Neural cell (in vitro differentiated cells): ENCODE measurements at regions not wholly inside any gene's neighbourhood (a gene's known extent, or its start where the extent isn't known, plus 50 kb on each side); places are given as distances from the start of the nearest gene placed in this dataset.

Source experiments
- H2AFZ ChIP-seq: fragments of 200-600, 300-800 bp; sonication (generic), shearing (Covaris generic); 2 replicates; pipeline ENCODE4 v1.6.0; 2014; ENCODE audit warnings: low read depth, mild to moderate bottlenecking, antibody characterized with exemption, low read length, moderate library complexity
- H3F3A ChIP-seq: fragments of 200-600 bp; shearing (Covaris generic); 2 replicates; pipeline ENCODE4 v1.6.1; 2016; ENCODE audit warnings: mild to moderate bottlenecking, moderate library complexity, mixed read lengths, antibody characterized with exemption, low read length; ENCODE audit not compliant: insufficient read depth, poor library complexity, severe bottlenecking
- H3K27ac ChIP-seq: fragments of 200-600, 300-800 bp; sonication (generic), shearing (Covaris generic); 2 replicates; pipeline ENCODE4 v1.5.1; 2014; ENCODE audit warnings: mild to moderate bottlenecking, low read length, moderate library complexity
- H3K27me3 ChIP-seq: fragments of 300-800, 200-600 bp; sonication (generic), shearing (Covaris generic); 2 replicates; pipeline ENCODE4 v1.6.0; 2014; ENCODE audit warnings: mild to moderate bottlenecking, low read depth, low read length, moderate library complexity; ENCODE audit not compliant: insufficient read depth
- H3K36me3 ChIP-seq: fragments of 300-800, 200-600 bp; sonication (generic), shearing (Covaris generic); 2 replicates; pipeline ENCODE4 v1.5.1; 2014; ENCODE audit warnings: mild to moderate bottlenecking, antibody characterized with exemption, low read length, moderate library complexity; ENCODE audit not compliant: insufficient read depth
- H3K4me2 ChIP-seq: fragments of 300-800, 200-600 bp; sonication (generic), shearing (Covaris generic); 2 replicates; pipeline ENCODE4 v1.6.0; 2014; ENCODE audit warnings: mild to moderate bottlenecking, low read length
- H3K4me3 ChIP-seq: fragments of 300-800, 200-600 bp; sonication (generic), shearing (Covaris generic); 2 replicates; pipeline ENCODE4 v1.5.1; 2014; ENCODE audit warnings: mild to moderate bottlenecking, low read length, moderate library complexity
- H3K79me2 ChIP-seq: fragments of 200-600 bp; shearing (Covaris generic); replicated peaks from 2 replicates; pipeline ENCODE4 v1.6.0; 2014; ENCODE audit warnings: mild to moderate bottlenecking, low read length, moderate library complexity; ENCODE audit not compliant: insufficient read depth
- H3K9ac ChIP-seq: fragments of 300-800, 200-600 bp; sonication (generic), shearing (Covaris generic); 2 replicates; pipeline ENCODE4 v1.6.1; 2016; ENCODE audit warnings: mild to moderate bottlenecking, low read length, mixed read lengths
- H3K9me2 ChIP-seq: fragments of 200-600 bp; shearing (Covaris generic); 2 replicates; pipeline ENCODE4 v1.6.1; 2016; ENCODE audit warnings: mild to moderate bottlenecking, low read length, mixed read lengths; ENCODE audit not compliant: insufficient read depth
- H3K9me3 ChIP-seq: fragments of 200-600, 300-800 bp; sonication (generic), shearing (Covaris generic); 2 replicates; pipeline ENCODE4 v1.6.1; 2016; ENCODE audit warnings: mild to moderate bottlenecking, mixed run types, low read length, moderate library complexity, mixed read lengths
- H4K20me1 ChIP-seq: fragments of 200-600 bp; shearing (Covaris generic); 2 replicates; pipeline ENCODE4 v1.6.1; 2016; ENCODE audit warnings: mild to moderate bottlenecking, mixed run types; ENCODE audit not compliant: insufficient read depth
- CTCF ChIP-seq: fragments of 450-650 bp; IDR thresholded peaks from 2 replicates; pipeline ENCODE4 v1.5.1; 2014; ENCODE audit warnings: antibody characterized with exemption, mild to moderate bottlenecking, moderate library complexity; ENCODE audit not compliant: poor library complexity, severe bottlenecking
- EP300 ChIP-seq: fragments of 450-650 bp; conservative IDR thresholded peaks from 2 replicates; pipeline ENCODE4 v1.6.1; 2014; ENCODE audit warnings: antibody characterized with exemption, mild to moderate bottlenecking, moderate library complexity; ENCODE audit not compliant: poor library complexity, severe bottlenecking
- EZH2 ChIP-seq: fragments of 200-600, 300-800 bp; shearing (Covaris generic), sonication (generic); IDR thresholded peaks from 2 replicates; pipeline ENCODE4 v1.6.1; 2014; ENCODE audit warnings: antibody characterized with exemption, low read length, borderline replicate concordance, mild to moderate bottlenecking; ENCODE audit not compliant: insufficient read depth, poor library complexity, severe bottlenecking
- MXI1 ChIP-seq: fragments of 450-650 bp; conservative IDR thresholded peaks from 2 replicates; pipeline ENCODE4 v1.6.1; 2014; ENCODE audit warnings: antibody characterized with exemption, mild to moderate bottlenecking; ENCODE audit not compliant: poor library complexity, severe bottlenecking
- POLR2AphosphoS5 ChIP-seq: IDR thresholded peaks from 2 replicates; pipeline ENCODE4 v1.6.1; 2012
- RAD21 ChIP-seq: fragments of 450-650 bp; conservative IDR thresholded peaks from 2 replicates; pipeline ENCODE4 v1.6.1; 2014; ENCODE audit warnings: antibody characterized with exemption, mild to moderate bottlenecking, moderate library complexity
- REST ChIP-seq: IDR thresholded peaks from 2 replicates; pipeline ENCODE4 v1.6.1; 2012; ENCODE audit warnings: borderline replicate concordance
- SMC3 ChIP-seq: fragments of 450-650 bp; conservative IDR thresholded peaks from 2 replicates; pipeline ENCODE4 v1.6.1; 2014; ENCODE audit warnings: antibody characterized with exemption, mild to moderate bottlenecking, moderate library complexity; ENCODE audit not compliant: poor library complexity
- TAF1 ChIP-seq: IDR thresholded peaks from 2 replicates; pipeline ENCODE4 v1.6.1; 2012; ENCODE audit warnings: low read depth

GRCh38 chr12:19992311-19992710 is 376.0 kb upstream of the PDE3A start:
- Histone ChIP-seq H3K4me2 (no peak overlapping the region), H2AFZ (no peak overlapping the region), H3K9me2 (no peaks in the 10 kb centered on the region), H3K79me2 (no peaks in the 10 kb centered on the region), H3K4me3 (no peak overlapping the region), H3K9me3 (no peaks in the 10 kb centered on the region), H4K20me1 (no peaks in the 10 kb centered on the region), H3K27me3 (no peaks in the 10 kb centered on the region), H3K36me3 (no peaks in the 10 kb centered on the region), H3F3A (no peaks in the 10 kb centered on the region), H3K27ac (no peak overlapping the region), H3K9ac (no peak overlapping the region)
- TF ChIP-seq POLR2AphosphoS5 (no peak), SMC3 (no peak), CTCF (no peak), MXI1 (no peak), RAD21 (no peak), EP300 (no peak), TAF1 (no peak), EZH2 (no peak), REST (no peak)

- Histone ChIP-seq H3K36me3 (no peaks in the 10 kb centered on the region), H4K20me1 (no peaks in the 10 kb centered on the region), H3K9ac (no peak overlapping the region), H3K4me3 (no peak overlapping the region), H3K27ac (no peak overlapping the region), H3K79me2 (no peaks in the 10 kb centered on the region), H3K9me2 (no peaks in the 10 kb centered on the region), H3K9me3 (no peaks in the 10 kb centered on the region), H3K27me3 (no peaks in the 10 kb centered on the region), H3F3A (no peaks in the 10 kb centered on the region), H3K4me2 (no peak overlapping the region), H2AFZ (no peak overlapping the region)
- no peak for TF ChIP-seq RAD21
- TF ChIP-seq SMC3: no peak
- TF ChIP-seq REST: no peak
Measured at GRCh38 chr12:19994968-19995367, 373.4 kb upstream of the PDE3A start.
